Keratinocyte (primary cell): ENCODE measurements at regions not wholly inside any gene's neighbourhood (a gene's known extent, or its start where the extent isn't known, plus 50 kb on each side); places are given as distances from the start of the nearest gene placed in this dataset.

ENCODE experiments used
- DNase-seq: peaks from one replicate; pipeline ENCODE4 v3.0.0-alpha.2; 2011; ENCODE audit warnings: low read depth, missing footprints, low spot score
- FAIRE-seq: peaks from 2 replicates; lab custom pipeline; 2011; peaks lifted over from hg19 to GRCh38; lab: Jason Lieb, UNC
- H2AFZ ChIP-seq: 2 replicates; pipeline ENCODE4 v1.6.0; 2012; ENCODE audit warnings: low read length, control low read depth, inconsistent platforms; ENCODE audit not compliant: control insufficient read depth
- H3K27ac ChIP-seq: 2 replicates; pipeline ENCODE4 v1.5.1; 2011; ENCODE audit warnings: low read length; ENCODE audit not compliant: control insufficient read depth, insufficient read depth
- H3K27me3 ChIP-seq: 3 replicates; pipeline ENCODE4 v1.6.0; 2011; ENCODE audit warnings: low read length; ENCODE audit not compliant: control insufficient read depth, insufficient read depth; ENCODE audit errors: extremely low read depth
- H3K36me3 ChIP-seq, 2 experiments: 2 replicates in 1 of 2; 3 replicates in 1 of 2; pipeline ENCODE4 v1.5.1; 2011; ENCODE audit warnings: low read length in 2 of 2, mild to moderate bottlenecking in 1 of 2; ENCODE audit not compliant: control insufficient read depth in 2 of 2, insufficient read depth in 2 of 2; ENCODE audit errors: extremely low read depth in 1 of 2
- H3K4me1 ChIP-seq: 3 replicates; pipeline ENCODE4 v1.5.1; 2011; ENCODE audit warnings: low read length; ENCODE audit not compliant: control insufficient read depth, insufficient read depth; ENCODE audit errors: extremely low read depth
- H3K4me2 ChIP-seq: 3 replicates; pipeline ENCODE4 v1.6.0; 2011; ENCODE audit warnings: low read depth, low read length; ENCODE audit not compliant: control insufficient read depth, insufficient read depth; ENCODE audit errors: extremely low read depth
- H3K4me3 ChIP-seq, 3 experiments: fragments of 200-600 bp in 1 of 3; sonication (generic) in 1 of 3; 2 replicates in 2 of 3; 3 replicates in 1 of 3; pipeline ENCODE4 v1.5.1; 2011 to 2016; ENCODE audit warnings: low read length in 3 of 3, mild to moderate bottlenecking in 3 of 3, control low read depth in 2 of 3, inconsistent platforms in 1 of 3, low read depth in 1 of 3, mixed read lengths in 1 of 3, mixed run types in 1 of 3, moderate library complexity in 1 of 3; ENCODE audit not compliant: control insufficient read depth in 2 of 3, insufficient read depth in 2 of 3; ENCODE audit errors: extremely low read depth in 1 of 3
- H3K79me2 ChIP-seq: 2 replicates; pipeline ENCODE4 v1.6.0; 2012; ENCODE audit warnings: low read length; ENCODE audit not compliant: control insufficient read depth, insufficient read depth
- H3K9ac ChIP-seq: 3 replicates; pipeline ENCODE4 v1.6.0; 2011; ENCODE audit warnings: low read length; ENCODE audit not compliant: control insufficient read depth, insufficient read depth; ENCODE audit errors: extremely low read depth
- H3K9me1 ChIP-seq: 3 replicates; pipeline ENCODE4 v1.6.0; 2011; ENCODE audit warnings: low read length; ENCODE audit not compliant: control insufficient read depth, insufficient read depth; ENCODE audit errors: extremely low read depth
- H3K9me3 ChIP-seq: 2 replicates; pipeline ENCODE4 v1.5.1; 2012; ENCODE audit warnings: low read depth, low read length; ENCODE audit not compliant: control insufficient read depth
- H4K20me1 ChIP-seq: 3 replicates; pipeline ENCODE4 v1.6.0; 2011; ENCODE audit warnings: low read length; ENCODE audit not compliant: control insufficient read depth, insufficient read depth; ENCODE audit errors: extremely low read depth
- CTCF ChIP-seq, 3 experiments: IDR thresholded peaks in 1 of 3; conservative IDR thresholded peaks in 1 of 3; optimal IDR thresholded peaks in 1 of 3; 2 replicates in 2 of 3; 3 replicates in 1 of 3; pipeline versions ENCODE3 to v1.5.1; 2011; ENCODE audit warnings: low read length in 3 of 3, mild to moderate bottlenecking in 3 of 3, moderate library complexity in 2 of 3, control low read depth in 1 of 3, inconsistent platforms in 1 of 3; ENCODE audit not compliant: insufficient read depth in 2 of 3; ENCODE audit errors: extremely low read depth in 1 of 3
- EZH2 ChIP-seq: IDR thresholded peaks from one replicate; pipeline ENCODE4 v1.6.1; 2012; ENCODE audit warnings: inconsistent platforms, mild to moderate bottlenecking, low read length, moderate library complexity
- dilution Hi-C: fragments of 300-500 bp; cut with MboI; formaldehyde crosslinking; loops from one replicate; pipeline ENCODE4 v1.7.0; 2020; ENCODE audit warnings: low sequenced_read_pairs; ENCODE audit not compliant: extremely low pct_ligation_motif_present

GRCh38 chr1:36673202-36673601, 190.5 kb upstream of the CSF3R start:
- DNase-seq = no peak

GRCh38 chr1:36669262-36669661, 186.5 kb upstream of the CSF3R start:
- Histone ChIP-seq H3K9ac (no peak overlapping the region), H3K4me1 (no peaks in the 10 kb centered on the region), H3K9me1 (no peaks in the 10 kb centered on the region), H3K4me3 (no peak overlapping the region), H3K79me2 (no peaks in the 10 kb centered on the region), H4K20me1 (no peaks in the 10 kb centered on the region), H3K27me3 (no peaks in the 10 kb centered on the region), H3K9me3 (no peaks in the 10 kb centered on the region), H2AFZ (no peak overlapping the region), H3K4me2 (no peak overlapping the region), H3K36me3 (no peaks in the 10 kb centered on the region), H3K27ac (no peak overlapping the region)
- TF ChIP-seq EZH2 = no peak
- TF ChIP-seq CTCF (optimal IDR thresholded peaks at IDR 0.05 in 1 of 3, IDR thresholded peaks at IDR 0.05 in 1 of 3, conservative IDR thresholded peaks at IDR 0.05 in 1 of 3; ENCODE audit: extremely low read depth in 1 of 3, insufficient read depth in 2 of 3, low read length in 3 of 3) = no peak
- FAIRE-seq (no peak), DNase-seq (no peak)
- dilution Hi-C loops = no loop called here

More at GRCh38 chr1:36673202-36673601, 190.5 kb upstream of the CSF3R start:
- Histone ChIP-seq H3K9me3 (no peaks in the 10 kb centered on the region), H4K20me1 (no peaks in the 10 kb centered on the region), H3K4me3 (no peak overlapping the region), H3K27me3 (no peaks in the 10 kb centered on the region), H3K4me2 (no peak overlapping the region), H2AFZ (no peak overlapping the region), H3K4me1 (no peaks in the 10 kb centered on the region), H3K9me1 (no peaks in the 10 kb centered on the region), H3K9ac (no peak overlapping the region), H3K27ac (no peak overlapping the region), H3K36me3 (no peaks in the 10 kb centered on the region), H3K79me2 (no peaks in the 10 kb centered on the region)
- dilution Hi-C loops = no loop called here
- no peak for FAIRE-seq
- TF ChIP-seq EZH2 (no peak), CTCF (optimal IDR thresholded peaks at IDR 0.05 in 1 of 3, IDR thresholded peaks at IDR 0.05 in 1 of 3, conservative IDR thresholded peaks at IDR 0.05 in 1 of 3; ENCODE audit: extremely low read depth in 1 of 3, insufficient read depth in 2 of 3, low read length in 3 of 3) (no peak)
